Occipital lobe (tissue), 1 donor: ENCODE measurements at regions not wholly inside any gene's neighbourhood (a gene's known extent, or its start where the extent isn't known, plus 50 kb on each side); places are given as distances from the start of the nearest gene placed in this dataset.
"Not testable (repeated sequence)": the region's sequence is repeated elsewhere in the genome, so short reads cannot be mapped to it uniquely, and the experiment has no call there.

Experiments used
- DNase-seq: peaks from one replicate; lab custom pipeline; 2025; lab: John Stamatoyannopoulos, UW

DNA sequence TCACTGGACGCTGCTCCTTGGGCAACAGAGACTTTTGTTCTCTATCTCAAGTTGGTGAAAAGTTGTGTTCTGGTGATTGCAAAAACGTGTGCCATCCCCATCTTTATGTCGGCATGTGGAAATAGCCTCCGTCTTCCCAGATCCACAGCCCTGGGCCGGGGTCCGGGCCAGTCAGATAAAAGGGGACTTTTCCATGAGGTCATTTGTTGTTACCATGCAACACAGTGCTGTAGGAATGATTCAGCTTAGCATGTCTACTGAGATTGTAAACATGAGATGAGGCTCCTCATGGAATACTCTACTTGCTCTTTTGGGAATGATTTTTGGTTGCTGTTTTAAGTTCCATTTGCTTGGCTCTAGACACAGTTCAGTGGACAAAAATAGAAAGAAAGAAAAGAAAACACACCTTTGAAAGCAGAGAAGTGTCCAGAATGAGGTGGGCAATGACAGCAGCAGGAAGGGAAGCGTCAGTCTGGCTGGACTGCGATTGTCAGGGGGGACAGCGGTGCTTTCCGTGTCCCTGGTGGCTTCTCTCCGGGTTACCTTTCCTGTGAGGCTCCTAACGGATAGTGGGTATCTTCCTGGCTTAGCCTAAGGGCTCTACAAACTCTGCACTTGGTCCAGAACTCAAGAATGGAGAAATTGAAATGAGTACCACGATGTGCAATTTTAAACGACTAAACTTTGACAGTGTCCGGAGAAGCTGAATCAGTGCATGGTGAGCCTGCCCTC is 91.6 kb downstream of the TEX29 start:
- no peak for DNase-seq

DNA sequence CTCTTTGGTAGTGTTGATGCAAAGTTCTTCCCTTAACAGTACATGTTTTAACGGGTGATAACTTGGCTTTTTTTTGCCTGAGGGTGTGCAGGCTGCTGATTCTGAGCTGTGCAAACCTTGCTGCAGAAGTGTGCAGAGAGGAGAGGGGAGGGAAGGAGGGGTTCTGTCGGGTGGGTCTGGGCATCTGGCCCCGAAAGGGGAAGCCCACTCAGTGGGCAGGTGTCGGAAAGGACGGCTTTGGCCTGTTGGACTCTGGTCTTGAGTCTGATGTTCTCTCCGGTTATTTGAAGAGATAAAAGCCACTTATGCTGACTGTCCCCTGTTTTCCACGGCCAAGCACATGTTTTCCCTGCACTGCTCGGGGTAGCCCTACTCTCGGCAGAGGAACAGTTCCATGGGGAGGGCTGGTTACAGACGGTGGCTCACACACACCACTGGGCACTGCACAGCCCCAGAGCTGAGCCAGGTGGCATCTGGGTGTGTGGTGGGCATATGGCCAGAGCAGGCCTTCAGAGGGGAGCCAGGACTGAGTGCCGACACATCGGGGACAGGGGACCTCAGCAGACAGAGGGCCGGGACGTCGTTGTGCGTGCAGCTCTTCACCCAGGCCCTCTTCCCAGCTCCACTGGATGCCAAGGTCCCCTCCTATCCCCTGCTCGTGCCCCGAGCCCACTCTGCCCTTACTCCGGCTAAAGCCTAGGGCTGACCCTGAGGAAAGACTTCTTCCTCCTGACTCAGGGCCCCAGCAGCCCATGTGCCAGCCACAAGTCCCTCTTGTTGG is 93.2 kb downstream of the TEX29 start:
- DNase-seq: no peak

- no peak for DNase-seq
Observed at GRCh38 chr13:111414341-111414740, 93.9 kb downstream of the TEX29 start.

GRCh38 chr13:111415246-111415645 is 94.8 kb downstream of the TEX29 start:
- DNase-seq: no peak

DNA sequence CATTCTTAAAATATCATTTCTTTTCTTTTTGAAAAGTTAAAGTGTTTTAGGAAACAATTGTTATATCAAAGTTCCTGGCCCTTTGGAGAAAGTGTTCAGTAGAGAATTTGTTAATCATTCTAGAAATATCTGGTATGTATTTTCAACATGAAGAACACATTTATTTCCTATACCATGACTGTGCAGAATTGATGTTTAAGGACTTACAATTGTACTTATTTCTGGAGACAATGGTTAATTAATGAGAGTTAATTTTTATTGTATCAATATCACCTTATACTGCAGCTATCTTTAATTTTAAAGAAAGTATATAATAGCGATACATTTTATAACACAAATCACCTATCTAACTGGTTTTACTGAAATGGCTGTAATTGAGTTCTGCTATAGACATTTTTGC is 95.3 kb downstream of the TEX29 start:
- no peak for DNase-seq

- no peak for DNase-seq
Observed at GRCh38 chr13:111418101-111418500, 97.7 kb downstream of the TEX29 start.

DNA sequence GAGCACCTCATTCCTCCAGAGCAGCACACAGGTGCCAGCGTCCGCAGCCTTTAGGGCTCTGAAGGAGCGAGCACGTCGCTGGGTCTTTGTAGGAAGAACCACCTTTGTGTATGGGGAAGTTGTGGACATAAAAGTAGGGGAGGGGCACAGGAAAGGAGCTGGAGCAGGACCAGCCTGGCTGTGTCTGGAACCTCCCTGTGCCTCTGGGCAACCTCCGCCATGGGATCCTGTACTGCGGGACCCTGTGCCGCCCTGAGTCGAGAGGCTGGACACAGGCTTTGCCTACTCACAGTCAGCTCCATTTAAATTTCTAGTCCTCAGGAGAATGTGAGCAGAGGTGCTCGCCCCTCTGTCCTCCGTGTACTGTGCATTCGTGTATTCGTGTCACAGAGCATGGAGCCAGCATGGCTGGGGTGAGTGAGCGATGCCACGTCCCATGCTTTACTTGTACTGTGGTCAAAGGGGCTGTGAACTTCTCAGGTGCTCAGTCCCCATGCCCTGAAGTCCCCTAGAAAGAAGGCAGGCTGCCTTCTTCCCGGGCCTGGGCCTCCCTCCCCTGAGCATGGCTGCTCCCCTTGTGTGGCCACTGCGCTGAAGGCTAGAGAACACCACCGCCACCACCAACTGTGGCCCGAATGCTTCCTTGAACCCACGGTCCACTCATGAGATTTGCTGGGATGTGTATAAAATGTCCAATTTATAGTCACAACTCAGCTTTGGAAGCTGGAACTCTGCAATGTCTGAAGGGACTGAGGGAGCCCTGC is 99.9 kb downstream of the TEX29 start:
- no peak for DNase-seq

DNA sequence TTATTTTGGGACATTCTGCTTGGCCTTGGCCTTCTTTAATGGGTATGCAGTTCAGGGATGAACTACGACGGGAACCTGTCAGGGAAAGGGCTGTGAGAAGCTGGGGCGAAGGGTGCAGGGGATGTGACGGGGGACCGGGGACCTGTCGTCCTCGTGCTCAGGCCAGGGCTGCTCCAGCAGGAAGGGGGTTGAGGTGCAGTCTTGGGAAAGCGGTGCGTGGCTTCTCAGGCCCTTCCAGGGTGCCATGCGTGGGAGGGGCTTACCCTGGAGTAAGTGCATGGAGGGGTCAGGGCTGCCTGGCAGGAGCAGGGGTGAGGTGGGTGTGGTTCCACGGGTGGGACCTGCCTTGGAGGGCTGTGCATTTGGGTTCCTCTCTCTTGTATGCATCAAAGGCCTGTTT is 100.8 kb downstream of the TEX29 start:
- no peak for DNase-seq

- no peak for DNase-seq
Observed at GRCh38 chr13:111422348-111422747, 101.9 kb downstream of the TEX29 start.

DNA sequence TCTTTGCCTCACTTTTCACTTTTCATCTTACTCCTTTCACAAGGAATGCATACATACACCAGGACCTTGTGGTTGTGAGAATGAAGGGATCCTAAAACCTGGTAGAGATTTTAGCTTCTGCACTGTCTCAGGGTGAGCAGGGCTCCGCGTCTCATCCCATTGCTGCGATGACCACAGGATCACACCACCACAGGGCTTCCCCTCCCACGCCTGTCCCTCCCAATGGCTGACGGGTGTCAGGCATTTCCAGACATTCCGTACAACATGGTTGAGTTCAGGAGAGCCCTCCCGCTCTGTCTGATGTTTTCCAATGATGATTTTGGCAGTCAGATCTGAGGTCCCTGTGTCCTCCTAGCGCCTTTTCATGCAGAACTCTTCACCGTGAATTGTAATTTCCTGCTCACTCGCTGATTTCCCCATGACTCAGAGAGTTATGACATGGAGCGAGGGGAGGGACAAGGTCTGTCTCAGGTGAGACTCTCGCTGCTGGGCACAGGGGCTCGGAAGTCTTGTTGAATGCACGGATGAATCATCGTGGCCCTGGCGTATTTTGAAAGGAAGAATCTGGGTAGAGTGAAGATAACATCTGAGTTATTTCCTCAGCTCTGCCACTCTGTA is 102.8 kb downstream of the TEX29 start:
- DNase-seq: no peak

GRCh38 chr13:111424134-111424533 is 103.7 kb downstream of the TEX29 start:
- no peak for DNase-seq

GRCh38 chr13:111425326-111425725 is 104.9 kb downstream of the TEX29 start:
- DNase-seq: no peak

DNA sequence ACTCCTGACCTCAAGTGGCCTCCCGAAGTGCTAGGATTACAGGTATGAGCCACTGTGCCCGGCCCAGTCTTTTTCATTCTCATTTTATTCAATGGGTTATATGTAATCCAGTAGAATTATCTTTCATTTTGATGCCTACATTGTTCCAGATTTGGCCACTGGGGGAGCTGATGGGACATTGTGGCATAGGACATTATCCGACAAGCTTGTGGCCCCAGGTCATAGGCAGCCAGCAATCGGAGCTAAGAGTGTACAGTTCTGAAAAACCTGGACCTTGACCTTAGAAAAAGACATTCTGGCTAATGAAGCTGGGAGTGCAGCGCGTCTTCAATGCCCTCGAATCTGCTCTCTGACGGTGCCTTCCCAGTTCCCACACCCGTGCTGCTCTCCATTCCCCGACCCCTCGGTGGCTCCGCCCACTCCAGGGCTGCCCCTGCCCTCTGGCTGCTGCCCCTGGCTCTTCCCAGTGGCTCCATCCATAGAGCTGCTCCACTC is 108.7 kb downstream of the TEX29 start:
- DNase-seq: no peak

GRCh38 chr13:111431206-111431605 is 110.8 kb downstream of the TEX29 start:
- DNase-seq: no peak

- DNase-seq: no peak
Observed at GRCh38 chr13:111434578-111435159, 114.2 kb downstream of the TEX29 start.

GRCh38 chr13:111436446-111436845 is 116.0 kb downstream of the TEX29 start:
- no peak for DNase-seq

DNA sequence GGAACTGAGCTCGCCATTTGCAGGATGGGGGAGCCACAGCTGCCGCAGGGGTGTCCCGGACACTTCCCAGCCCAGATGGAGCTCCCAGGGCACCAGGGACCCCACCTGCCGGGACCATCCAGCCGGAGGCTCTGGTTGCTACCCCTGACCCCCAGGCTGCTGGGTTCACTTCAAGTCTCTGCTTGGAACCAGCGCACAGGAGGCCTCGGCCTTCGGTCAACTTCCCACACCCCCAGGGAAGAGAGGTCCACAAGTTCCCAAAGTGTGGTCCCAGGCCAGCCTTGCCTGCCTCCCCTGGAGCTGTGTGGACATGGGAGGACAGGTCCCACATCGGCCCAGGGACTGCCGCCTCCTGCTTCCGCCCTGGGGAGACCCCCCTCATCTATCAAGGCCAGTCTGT is 117.0 kb downstream of the TEX29 start:
- DNase-seq: no peak

DNA sequence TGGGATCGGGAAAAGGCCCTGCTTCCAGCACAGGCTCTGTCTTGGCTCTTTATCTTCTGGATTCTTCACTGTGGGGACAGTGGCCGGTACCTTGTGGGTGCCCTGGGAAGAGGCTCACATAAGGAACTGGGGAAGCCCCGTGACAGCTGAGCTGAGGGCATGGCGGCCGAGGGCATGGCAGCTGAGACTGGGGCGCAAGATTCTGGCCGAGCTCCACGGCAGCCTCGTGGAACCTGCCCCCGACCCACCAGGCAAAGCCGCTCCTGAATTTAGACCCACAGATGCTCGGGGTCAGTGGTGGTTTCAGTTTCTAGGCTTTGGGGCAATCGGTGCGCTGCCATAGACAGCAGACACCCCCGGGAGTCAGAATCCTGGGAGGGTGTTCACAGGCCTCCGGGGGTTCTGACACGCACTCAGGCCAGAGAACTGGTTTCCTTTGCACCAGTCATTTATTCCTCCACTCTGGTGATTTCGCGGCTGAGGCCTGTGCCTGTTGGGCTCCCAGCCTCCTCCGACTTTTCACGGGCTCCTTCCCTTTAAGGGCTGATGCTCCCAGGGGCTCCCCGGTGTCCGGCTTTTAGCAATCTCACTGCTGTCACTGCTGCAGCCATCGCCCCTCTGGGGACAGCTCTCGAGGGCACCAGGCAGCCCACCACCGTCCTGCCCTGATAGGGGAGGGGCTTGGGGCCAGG is 117.6 kb downstream of the TEX29 start:
- DNase-seq: no peak

DNA sequence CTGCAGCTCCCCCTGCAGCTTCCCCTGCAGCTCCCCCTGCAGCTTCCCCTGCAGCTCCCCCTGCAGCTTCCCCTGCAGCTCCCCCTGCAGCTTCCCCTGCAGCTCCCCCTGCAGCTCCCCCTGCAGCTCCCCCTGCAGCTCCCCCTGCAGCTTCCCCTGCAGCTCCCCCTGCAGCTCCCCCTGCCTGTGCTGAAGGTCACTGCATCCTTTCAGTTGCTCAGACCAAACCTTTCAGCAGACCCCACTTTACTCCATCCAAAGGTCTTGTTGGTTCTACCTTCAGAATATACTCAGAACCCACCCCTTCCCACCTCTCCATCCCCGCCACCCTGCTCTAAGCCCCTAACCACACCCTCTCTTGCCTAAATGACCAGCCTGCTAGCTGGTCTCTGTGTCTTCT is 120.0 kb downstream of the TEX29 start:
- DNase-seq: not testable (repeated sequence)

DNA sequence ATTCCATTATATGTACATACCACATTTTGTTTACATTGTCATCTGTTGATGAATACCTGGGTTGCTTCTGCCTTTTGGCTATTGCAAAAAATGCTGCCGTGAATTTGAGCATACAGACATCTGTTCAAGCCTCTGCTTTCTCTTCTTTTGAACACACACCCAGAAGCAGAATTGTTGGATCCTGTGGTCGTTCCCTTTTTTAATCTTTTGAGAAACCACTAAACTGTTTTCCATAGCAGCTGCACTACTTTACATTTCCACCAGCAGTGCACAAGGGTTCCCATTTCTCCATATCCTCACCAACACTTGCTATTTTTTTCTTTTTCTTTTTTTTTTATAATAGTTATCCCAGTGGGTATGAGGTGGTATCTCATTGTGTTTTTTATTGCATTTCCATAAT is 123.5 kb downstream of the TEX29 start:
- no peak for DNase-seq

- no peak for DNase-seq
Observed at GRCh38 chr13:111448504-111448903, 128.1 kb downstream of the TEX29 start.
